ENCODE measurements at regions not wholly inside any gene's neighbourhood (a gene's known extent, or its start where the extent isn't known, plus 50 kb on each side); places are given as distances from the start of the nearest gene placed in this dataset.

DNA sequence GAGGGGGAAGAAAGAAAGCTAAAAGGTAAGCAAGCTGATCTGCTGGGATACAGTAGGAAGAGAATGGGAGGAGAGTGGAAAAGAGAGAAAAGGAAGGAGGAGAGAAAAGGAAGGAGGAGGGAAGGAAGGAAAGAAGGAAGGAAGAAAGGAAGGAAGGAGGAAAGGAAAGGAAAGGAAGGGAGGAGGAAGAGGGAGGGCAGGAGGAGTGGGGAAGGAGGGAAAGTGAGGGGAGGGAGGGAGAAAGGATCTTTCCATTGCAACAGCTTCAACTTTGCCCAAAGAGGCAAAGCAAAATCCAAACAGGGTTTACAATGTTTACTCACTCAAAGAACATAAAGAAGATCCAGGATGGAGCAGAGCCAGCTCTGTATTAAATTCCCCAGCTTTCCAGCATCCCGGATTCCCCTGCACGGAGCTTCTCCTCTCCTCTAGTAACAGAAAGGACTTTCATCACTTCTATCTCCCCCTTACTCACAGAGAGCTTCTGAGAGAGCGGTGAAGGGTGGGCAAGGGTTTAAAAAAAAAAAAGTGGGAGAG lies 494.2 kb upstream of the PROK2 start:
- TF ChIP-seq, protein P1, sequence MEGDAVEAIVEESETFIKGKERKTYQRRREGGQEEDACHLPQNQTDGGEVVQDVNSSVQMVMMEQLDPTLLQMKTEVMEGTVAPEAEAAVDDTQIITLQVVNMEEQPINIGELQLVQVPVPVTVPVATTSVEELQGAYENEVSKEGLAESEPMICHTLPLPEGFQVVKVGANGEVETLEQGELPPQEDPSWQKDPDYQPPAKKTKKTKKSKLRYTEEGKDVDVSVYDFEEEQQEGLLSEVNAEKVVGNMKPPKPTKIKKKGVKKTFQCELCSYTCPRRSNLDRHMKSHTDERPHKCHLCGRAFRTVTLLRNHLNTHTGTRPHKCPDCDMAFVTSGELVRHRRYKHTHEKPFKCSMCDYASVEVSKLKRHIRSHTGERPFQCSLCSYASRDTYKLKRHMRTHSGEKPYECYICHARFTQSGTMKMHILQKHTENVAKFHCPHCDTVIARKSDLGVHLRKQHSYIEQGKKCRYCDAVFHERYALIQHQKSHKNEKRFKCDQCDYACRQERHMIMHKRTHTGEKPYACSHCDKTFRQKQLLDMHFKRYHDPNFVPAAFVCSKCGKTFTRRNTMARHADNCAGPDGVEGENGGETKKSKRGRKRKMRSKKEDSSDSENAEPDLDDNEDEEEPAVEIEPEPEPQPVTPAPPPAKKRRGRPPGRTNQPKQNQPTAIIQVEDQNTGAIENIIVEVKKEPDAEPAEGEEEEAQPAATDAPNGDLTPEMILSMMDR (IDR thresholded peaks at IDR 0.05; ENCODE audit: insufficient read depth, low read depth, low read length, missing control alignments), result no peak
- DNase-seq (ENCODE audit: low read depth), result no peak

DNA sequence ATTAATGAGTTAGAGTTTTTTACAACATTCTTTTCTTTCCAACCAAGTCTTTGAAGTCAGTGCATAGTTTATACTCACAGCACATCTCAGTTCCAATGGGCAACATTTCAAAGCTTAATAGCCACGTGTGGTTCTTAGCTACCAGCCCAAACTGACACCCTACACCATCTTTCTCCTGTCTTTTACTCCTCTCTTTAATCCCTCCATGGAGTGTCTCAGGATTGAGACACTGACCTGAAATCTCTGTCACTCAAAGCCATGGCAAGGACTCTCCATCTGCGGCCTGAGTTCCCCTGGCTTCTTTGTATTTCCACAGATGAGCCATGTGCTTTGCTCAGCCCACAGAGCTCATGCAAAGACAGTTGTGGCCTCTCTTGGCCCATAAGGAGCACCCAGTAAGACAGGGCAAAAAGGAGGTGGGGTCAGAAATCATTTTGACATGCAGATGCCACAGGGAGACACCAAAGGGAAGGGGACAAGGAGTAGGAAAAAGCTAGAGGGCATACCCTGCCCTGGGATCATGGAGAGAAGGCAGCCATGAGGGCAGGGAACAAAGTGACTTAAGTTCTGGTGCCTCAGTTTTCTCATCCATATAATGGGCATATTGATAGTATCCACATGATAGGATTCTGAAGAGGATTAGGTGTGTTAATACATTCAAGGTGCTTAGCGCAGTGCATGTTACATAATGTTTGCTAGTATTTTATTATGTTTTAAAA lies 493.6 kb upstream of the PROK2 start:
- TF ChIP-seq, protein P1 (IDR thresholded peaks at IDR 0.05; ENCODE audit: insufficient read depth, low read depth, low read length, missing control alignments), result no peak
- DNase-seq (ENCODE audit: low read depth), result no peak
- no peak overlapping the region for H3K4me3 ChIP-seq (ENCODE audit: low read depth, low read length)

More for the DNA sequence above, 494.2 kb upstream of the PROK2 start:
- no peak overlapping the region for H3K4me3 ChIP-seq (ENCODE audit: low read depth, low read length)

DNA sequence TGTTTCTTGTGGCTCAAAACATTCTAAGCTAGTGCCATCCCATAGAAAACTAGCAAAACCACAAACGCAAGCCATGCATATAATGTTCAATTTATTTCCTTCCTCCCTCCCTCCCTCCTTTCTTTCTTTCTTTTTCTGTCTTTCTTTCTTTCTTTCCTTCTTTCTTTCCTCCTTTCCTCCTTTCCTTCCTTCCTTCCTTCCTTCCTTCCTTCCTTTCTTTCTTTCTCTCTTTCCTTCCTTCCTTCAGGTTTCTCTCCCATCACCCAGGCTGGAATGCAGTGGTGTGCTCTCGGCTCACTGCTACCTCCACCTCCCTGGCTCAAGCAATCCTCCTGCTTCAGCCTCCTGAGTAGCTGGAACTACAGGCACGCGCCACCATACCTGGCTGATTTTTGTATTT lies 492.8 kb upstream of the PROK2 start:
- TF ChIP-seq, protein P1 (IDR thresholded peaks at IDR 0.05; ENCODE audit: insufficient read depth, low read depth, low read length, missing control alignments), result no peak
- H3K4me3 ChIP-seq (ENCODE audit: low read depth, low read length), result no peak overlapping the region
- DNase-seq (ENCODE audit: low read depth), result no peak

DNA sequence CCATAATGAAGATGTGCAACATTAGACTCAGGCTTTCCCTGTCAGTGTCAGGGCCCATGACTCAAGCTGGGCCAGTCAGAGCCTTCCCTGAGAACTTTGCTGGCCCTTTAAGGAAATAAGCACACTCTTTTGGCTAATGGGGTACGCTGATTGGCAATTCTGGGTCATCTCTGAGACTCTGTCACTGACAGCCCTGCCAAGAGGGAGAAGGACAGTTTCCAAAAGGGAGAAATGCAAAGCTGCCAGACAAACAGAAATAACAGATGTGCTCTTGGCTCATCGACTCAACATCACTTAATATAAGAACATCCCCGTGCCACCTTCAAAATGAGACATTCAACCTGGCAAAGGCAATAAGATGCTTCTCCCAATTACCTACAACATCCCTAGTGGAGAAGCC lies 491.9 kb upstream of the PROK2 start:
- TF ChIP-seq, protein P1 (IDR thresholded peaks at IDR 0.05; ENCODE audit: insufficient read depth, low read depth, low read length, missing control alignments), result no peak
- no peak overlapping the region for H3K4me3 ChIP-seq (ENCODE audit: low read depth, low read length)
- DNase-seq (ENCODE audit: low read depth), result no peak

DNA sequence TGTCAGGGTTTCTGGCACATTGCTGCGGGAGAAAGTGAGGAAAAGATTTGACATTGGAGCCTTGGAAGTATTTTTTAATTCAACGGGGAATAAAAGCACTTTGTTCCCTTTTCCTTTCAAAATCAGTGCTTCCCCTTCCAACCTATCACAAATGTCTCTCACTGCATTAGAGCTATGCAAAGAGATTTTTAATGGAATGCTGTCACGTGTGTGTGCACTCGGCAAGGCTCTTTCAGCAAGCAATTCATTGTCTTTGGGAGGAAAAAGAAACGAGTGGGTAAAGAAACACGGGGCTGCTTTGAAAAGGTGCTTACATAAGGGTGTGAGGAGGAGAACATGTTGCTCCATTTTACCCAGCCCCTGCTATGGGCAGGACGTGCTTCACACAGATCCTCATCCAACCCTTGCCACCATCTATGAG lies 490.4 kb upstream of the PROK2 start:
- TF ChIP-seq, protein P1 (IDR thresholded peaks at IDR 0.05; ENCODE audit: insufficient read depth, low read depth, low read length, missing control alignments), result no peak
- no peak overlapping the region for H3K4me3 ChIP-seq (ENCODE audit: low read depth, low read length)
- no peak for DNase-seq (ENCODE audit: low read depth)

DNA sequence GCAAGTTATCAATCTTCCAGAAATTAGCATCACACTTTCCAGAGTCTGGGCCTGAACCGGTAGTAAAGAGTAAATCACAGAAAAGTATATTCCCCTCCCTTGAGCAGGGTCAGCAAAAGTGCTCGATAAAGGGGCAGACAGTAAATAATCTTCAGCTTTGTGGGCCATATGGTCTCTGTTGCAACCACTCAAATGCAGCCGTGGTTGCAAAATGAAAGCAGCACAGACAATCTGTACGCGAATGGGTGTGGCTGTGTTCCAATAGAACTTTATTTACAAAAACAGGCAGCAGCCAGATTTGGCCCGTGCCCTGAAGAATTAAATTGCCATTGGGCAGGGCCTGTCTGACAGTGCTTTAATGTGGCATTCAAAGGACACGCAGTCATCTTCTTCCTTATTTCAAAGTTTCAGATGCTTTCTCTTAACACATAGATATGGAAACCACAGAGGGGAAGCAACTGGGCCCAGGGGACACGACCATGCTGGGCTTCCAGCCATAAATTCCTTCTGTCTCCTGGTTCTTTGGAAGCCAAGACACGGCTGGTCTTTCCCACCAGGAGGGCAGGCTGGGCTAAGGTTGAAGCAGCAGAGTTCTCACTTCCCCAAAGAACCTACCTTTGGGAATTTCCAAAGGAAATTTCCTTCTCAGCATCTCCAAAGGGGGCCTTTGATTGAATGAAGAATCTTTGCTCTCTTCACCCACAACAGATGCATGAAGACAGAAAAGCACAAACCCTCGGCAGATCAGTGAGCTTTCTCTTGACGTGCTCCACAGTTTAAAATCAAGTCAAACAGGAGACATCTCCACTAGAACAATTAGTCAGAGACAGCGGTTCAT lies 489.8 kb upstream of the PROK2 start:
- DNase-seq (ENCODE audit: low read depth), result peak; percentile 59
- TF ChIP-seq, protein P1 (IDR thresholded peaks at IDR 0.05; ENCODE audit: insufficient read depth, low read depth, low read length, missing control alignments), result no peak
- H3K4me3 ChIP-seq (ENCODE audit: low read depth, low read length), result no peak overlapping the region

Data from GM12865 (cell line).